HG02943 (cell line): ENCODE measurements at regions not wholly inside any gene's neighbourhood (a gene's known extent, or its start where the extent isn't known, plus 50 kb on each side); places are given as distances from the start of the nearest gene placed in this dataset.

Experiments used
- ATAC-seq: cut with Tn5 transposase; IDR thresholded peaks from one replicate; pipeline ENCODE4 v1.9.1; 2021; ENCODE audit warnings: mild to moderate bottlenecking, low read depth, moderate library complexity; ENCODE audit not compliant: unreplicated experiment

GRCh38 chr6:19972221-19972620, 135.1 kb downstream of the ID4 start:
- no peak for ATAC-seq

GRCh38 chr6:19976411-19977129, 139.4 kb downstream of the ID4 start:
- ATAC-seq: no peak

- no peak for ATAC-seq
These were observed 141.9 kb downstream of the ID4 start for GRCh38 chr6:19979059-19979458.

- ATAC-seq: no peak
These were observed 142.8 kb downstream of the ID4 start for GRCh38 chr6:19979986-19980385.

GRCh38 chr6:19983374-19983773, 146.2 kb downstream of the ID4 start:
- ATAC-seq: no peak

- ATAC-seq: no peak
These were observed 149.7 kb downstream of the ID4 start for GRCh38 chr6:19986691-19987438.

GRCh38 chr6:19988555-19988954, 151.4 kb downstream of the ID4 start:
- ATAC-seq: no peak

GRCh38 chr6:19991176-19991575, 154.0 kb downstream of the ID4 start:
- no peak for ATAC-seq

GRCh38 chr6:19994909-19995308, 157.7 kb downstream of the ID4 start:
- ATAC-seq: no peak

- ATAC-seq: no peak
These were observed 158.5 kb downstream of the ID4 start for GRCh38 chr6:19995575-19996257.

- no peak for ATAC-seq
These were observed 159.9 kb downstream of the ID4 start for GRCh38 chr6:19997104-19997503.

- ATAC-seq: no peak
These were observed 161.4 kb downstream of the ID4 start for GRCh38 chr6:19998541-19998940.

GRCh38 chr6:19999319-20000191, 162.4 kb downstream of the ID4 start:
- no peak for ATAC-seq

GRCh38 chr6:20001286-20001685, 164.1 kb downstream of the ID4 start:
- no peak for ATAC-seq

- no peak for ATAC-seq
These were observed 168.9 kb downstream of the ID4 start for GRCh38 chr6:20006037-20006436.

- ATAC-seq: no peak
These were observed 171.0 kb downstream of the ID4 start for GRCh38 chr6:20008131-20008530.

GRCh38 chr6:20013066-20013861, 176.1 kb downstream of the ID4 start:
- ATAC-seq: no peak

- ATAC-seq: no peak
These were observed 177.3 kb downstream of the ID4 start for GRCh38 chr6:20014508-20014907.

- ATAC-seq: no peak
These were observed 183.4 kb downstream of the ID4 start for GRCh38 chr6:20020526-20020925.

GRCh38 chr6:20021795-20022194, 184.6 kb downstream of the ID4 start:
- ATAC-seq: no peak
